ENCODE measurements at regions not wholly inside any gene's neighbourhood (a gene's known extent, or its start where the extent isn't known, plus 50 kb on each side); places are given as distances from the start of the nearest gene placed in this dataset.

DNA sequence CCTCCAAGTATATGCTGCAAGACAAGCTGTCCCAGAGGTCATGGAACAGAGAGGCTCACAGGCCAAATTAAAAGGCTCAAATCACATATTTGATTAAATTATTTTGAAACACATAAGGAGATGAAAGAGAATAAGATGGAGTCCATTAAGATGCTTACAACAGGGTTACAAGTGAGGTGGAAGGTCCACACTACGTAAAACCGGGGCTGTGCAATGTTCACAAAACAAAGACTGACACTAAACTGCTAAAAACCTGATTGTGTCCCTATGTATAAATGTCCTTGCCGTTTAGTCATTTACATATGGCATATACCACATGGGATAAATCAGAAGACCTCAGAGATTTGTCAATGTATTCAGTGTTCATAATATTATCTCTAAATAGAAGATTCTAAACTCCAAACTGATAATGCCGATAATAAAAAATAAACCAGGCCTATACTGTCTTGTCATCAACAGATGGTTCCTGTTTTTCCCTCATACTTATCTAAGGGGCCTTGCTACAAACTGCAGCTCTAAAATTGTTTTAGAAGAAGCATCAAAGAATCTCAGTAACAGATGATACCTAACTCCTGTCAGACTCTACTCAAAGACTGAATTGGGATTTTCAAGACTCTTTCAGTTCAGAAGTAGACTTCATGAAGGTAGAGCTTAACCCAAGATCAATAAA is 51.8 kb upstream of the RIPOR2 start:
- no peak overlapping the region for H3K27ac ChIP-seq
- no peaks in the 10 kb centered on the region for H4K20me1 ChIP-seq
- H3K4me2 ChIP-seq, result no peak overlapping the region
- no peak for TF ChIP-seq Cebpa-rat (IDR thresholded peaks at IDR 0.05)
- H3K9ac ChIP-seq, result no peak overlapping the region
- no peaks in the 10 kb centered on the region for H3K27me3 ChIP-seq
- H3K9me3 ChIP-seq, result peaks cover 7% of the 10 kb centered on the region
- H3K4me3 ChIP-seq, result no peak overlapping the region
- no peaks in the 10 kb centered on the region; the same call in 1 of the 2 replicates for H3K36me3 ChIP-seq
- peaks cover 10% of the 10 kb centered on the region for H3K4me1 ChIP-seq

DNA sequence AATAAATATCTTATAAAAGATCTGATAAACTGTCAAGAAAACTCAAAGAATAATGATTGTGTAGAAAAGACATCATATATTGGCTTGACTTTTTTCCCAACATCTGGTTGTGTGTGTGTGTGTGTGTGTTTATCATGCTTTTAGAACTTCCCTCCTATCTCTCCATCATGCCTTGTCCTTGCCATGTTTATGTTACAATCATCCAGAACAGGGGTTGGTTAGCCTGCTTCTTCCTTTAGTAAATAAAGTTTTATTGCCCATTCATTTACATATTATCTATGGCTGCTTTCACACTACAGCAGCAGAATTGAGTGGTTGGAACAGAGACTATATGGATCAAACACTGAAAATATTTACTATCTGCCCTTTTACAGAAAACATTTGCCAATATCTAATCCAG is 52.8 kb upstream of the RIPOR2 start:
- Histone ChIP-seq H3K27me3 (no peaks in the 10 kb centered on the region), H3K4me3 (no peak overlapping the region), H3K36me3 (no peaks in the 10 kb centered on the region; the same call in 1 of the 2 replicates), H3K4me1 (peaks cover 10% of the 10 kb centered on the region), H3K9me3 (peaks cover 17% of the 10 kb centered on the region), H3K4me2 (no peak overlapping the region), H3K9ac (no peak overlapping the region), H4K20me1 (no peaks in the 10 kb centered on the region), H3K27ac (no peak overlapping the region)
- no peak for TF ChIP-seq Cebpa-rat (IDR thresholded peaks at IDR 0.05)

DNA sequence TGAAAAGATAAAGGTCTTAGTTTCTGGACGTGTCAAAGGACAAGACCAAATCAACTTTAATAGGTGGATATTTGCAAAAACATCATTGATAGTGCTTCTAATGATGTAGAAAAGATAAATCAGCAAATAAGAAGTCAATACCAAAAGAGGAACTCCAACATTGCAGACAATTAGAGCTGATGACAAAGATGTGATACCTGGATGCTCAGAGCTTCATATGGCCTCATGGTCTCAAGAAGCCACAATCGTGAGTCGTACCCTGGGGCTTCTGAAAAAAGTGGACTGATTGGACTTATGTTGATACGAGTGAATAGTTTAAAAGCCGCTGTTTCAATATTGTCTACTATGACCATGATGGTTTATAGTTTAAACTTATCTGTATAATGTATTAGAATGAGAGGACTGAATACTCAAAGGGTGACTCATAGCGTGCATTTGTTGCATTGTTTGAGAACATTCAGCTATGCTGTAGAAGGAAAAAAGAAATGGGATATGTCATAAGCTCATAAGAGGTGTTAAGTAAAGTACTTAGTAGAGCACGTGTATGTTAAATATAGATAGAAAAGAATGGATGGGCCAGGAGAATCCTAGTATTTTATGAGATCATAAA is 54.6 kb upstream of the RIPOR2 start:
- Histone ChIP-seq H3K9me3 (peaks cover 17% of the 10 kb centered on the region), H4K20me1 (no peaks in the 10 kb centered on the region), H3K27ac (no peak overlapping the region), H3K4me3 (no peak overlapping the region), H3K27me3 (no peaks in the 10 kb centered on the region), H3K9ac (no peak overlapping the region), H3K4me1 (peaks cover 10% of the 10 kb centered on the region), H3K36me3 (no peaks in the 10 kb centered on the region; the same call in 1 of the 2 replicates), H3K4me2 (no peak overlapping the region)
- no peak for TF ChIP-seq Cebpa-rat (IDR thresholded peaks at IDR 0.05)

DNA sequence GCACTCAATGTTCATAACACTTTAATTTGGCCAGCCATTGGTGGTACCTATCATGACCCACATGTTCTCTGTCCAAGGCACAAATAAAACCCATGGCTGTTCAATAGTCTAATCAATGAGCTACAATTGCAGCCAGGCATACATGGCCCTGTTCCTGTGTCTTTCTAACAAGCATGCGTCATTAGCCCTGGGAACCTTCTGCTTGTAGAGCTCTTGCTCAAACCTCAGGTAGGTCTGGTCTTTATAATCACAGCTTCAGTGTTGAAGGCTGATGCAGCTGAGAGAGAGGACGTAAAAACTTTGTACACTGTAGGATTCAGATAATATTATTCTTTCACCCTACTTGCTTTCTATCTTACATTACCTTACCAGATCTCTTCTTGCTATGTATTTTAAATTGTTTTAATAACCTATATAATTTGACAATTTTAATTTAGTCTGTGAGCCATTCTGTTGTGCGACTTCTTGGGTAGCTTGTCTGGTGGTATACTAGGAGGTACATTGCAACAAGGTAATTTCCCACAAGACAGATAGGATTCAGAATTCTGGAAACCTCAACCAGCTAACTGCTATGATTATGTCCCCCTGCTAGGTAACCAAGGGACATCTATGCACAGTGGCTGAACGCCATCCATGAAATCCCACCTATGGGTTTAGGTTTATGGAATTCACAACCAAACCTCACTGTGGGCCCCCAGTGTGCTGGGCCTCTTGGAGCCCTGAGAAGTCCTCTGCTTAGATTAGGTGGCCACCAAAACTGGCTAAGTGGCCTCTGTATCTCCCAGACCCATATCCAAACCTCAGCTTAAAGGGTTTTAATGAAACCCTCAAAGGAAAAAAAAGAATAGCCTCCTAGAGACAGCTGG is 55.4 kb upstream of the RIPOR2 start:
- Histone ChIP-seq H3K4me2 (peak overlapping the region; percentile 18), H3K9me3 (peaks cover 17% of the 10 kb centered on the region), H3K27me3 (no peaks in the 10 kb centered on the region), H3K4me3 (no peak overlapping the region), H3K9ac (no peak overlapping the region), H3K36me3 (no peaks in the 10 kb centered on the region; the same call in 1 of the 2 replicates), H3K27ac (no peak overlapping the region), H4K20me1 (no peaks in the 10 kb centered on the region), H3K4me1 (peaks cover 12% of the 10 kb centered on the region)
- TF ChIP-seq Cebpa-rat (IDR thresholded peaks at IDR 0.05), result no peak

DNA sequence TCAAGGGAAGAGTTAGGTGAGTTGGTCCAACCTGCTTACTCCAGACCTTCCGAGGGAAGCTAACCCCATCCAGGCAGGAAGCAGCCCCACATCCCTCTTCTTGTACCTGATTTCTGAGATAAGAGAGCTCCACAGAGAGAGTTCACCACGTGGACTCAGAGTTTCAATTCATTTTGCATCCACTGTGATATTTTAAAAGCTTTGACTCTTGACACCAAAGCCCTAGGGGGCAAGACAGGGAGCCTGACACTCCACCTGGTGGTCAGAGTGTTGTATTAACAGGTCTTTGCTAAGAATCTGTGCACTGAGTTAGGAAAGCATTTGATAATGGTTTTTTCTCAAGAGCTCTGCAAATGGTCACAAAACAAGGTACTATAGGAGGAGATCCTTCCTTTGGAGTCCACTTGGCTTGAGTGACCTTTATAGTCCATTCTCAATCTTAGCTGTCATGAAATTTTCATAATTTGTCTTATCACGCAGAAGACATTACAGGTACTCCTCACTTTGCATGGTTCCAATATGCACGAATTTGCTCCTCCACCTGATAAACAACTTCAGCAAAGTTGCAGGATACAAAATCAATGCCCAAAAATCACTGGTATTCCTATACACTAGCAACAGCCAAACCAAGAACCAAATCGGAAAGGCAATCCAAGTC is 56.2 kb upstream of the RIPOR2 start:
- no peak for TF ChIP-seq Cebpa-rat (IDR thresholded peaks at IDR 0.05)
- Histone ChIP-seq H4K20me1 (no peaks in the 10 kb centered on the region), H3K4me3 (no peak overlapping the region), H3K27ac (no peak overlapping the region), H3K36me3 (no peaks in the 10 kb centered on the region; the same call in 1 of the 2 replicates), H3K9me3 (peaks cover 16% of the 10 kb centered on the region), H3K4me2 (peak overlapping the region; percentile 18), H3K9ac (no peak overlapping the region), H3K27me3 (no peaks in the 10 kb centered on the region), H3K4me1 (peaks cover 20% of the 10 kb centered on the region)

DNA sequence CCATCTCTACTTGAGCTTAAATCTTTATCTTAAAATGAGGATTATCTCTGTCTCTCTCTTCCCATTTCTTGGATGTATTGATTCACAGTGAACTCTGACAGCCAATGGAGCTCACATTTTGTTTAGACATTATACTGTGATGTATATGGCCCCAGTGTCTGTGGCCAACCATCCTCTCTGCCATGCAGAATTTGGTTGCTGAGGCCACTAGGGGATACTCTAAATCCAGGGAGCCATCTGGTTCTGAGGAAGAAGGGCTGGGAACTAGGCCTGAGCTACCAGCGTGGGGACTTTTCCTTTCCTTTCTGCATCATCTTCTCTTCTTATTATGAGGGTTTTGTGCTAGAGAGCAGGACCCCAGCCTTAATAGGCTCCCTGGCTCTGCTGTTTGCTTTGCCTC is 59.1 kb upstream of the RIPOR2 start:
- TF ChIP-seq Cebpa-rat (IDR thresholded peaks at IDR 0.05), result no peak
- Histone ChIP-seq H3K27me3 (no peaks in the 10 kb centered on the region), H3K4me3 (no peak overlapping the region), H4K20me1 (no peaks in the 10 kb centered on the region), H3K4me1 (peaks cover 39% of the 10 kb centered on the region), H3K9me3 (peaks cover 10% of the 10 kb centered on the region; the same call in 1 of the 2 replicates), H3K36me3 (no peaks in the 10 kb centered on the region), H3K9ac (no peak overlapping the region), H3K4me2 (no peak overlapping the region), H3K27ac (no peak overlapping the region)

DNA sequence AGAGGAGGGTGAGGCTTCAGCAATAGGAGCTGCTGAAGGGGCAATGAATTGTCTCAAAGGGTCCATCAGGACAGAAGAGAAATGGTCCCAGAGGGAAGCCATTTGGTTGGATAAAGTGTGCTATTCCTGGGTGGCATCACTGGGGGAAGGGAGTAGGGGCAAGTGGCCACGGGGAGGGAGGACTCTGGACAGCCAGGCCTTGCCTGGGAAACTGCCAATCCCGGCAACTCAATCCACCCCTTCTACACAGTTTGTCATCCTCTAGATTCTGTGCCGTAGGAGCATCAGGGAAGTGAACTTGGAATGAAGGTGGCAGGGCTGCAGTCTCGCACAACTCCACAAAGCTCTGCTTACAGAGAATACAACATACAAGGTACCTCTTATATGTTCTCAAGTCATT is 59.5 kb upstream of the RIPOR2 start:
- H3K36me3 ChIP-seq, result no peaks in the 10 kb centered on the region
- H3K27ac ChIP-seq, result no peak overlapping the region
- peaks cover 39% of the 10 kb centered on the region for H3K4me1 ChIP-seq
- no peaks in the 10 kb centered on the region for H3K27me3 ChIP-seq
- no peak overlapping the region for H3K9ac ChIP-seq
- no peak overlapping the region for H3K4me3 ChIP-seq
- no peak overlapping the region for H3K4me2 ChIP-seq
- peaks cover 10% of the 10 kb centered on the region; the same call in 1 of the 2 replicates for H3K9me3 ChIP-seq
- H4K20me1 ChIP-seq, result no peaks in the 10 kb centered on the region
- TF ChIP-seq Cebpa-rat (IDR thresholded peaks at IDR 0.05), result no peak

DNA sequence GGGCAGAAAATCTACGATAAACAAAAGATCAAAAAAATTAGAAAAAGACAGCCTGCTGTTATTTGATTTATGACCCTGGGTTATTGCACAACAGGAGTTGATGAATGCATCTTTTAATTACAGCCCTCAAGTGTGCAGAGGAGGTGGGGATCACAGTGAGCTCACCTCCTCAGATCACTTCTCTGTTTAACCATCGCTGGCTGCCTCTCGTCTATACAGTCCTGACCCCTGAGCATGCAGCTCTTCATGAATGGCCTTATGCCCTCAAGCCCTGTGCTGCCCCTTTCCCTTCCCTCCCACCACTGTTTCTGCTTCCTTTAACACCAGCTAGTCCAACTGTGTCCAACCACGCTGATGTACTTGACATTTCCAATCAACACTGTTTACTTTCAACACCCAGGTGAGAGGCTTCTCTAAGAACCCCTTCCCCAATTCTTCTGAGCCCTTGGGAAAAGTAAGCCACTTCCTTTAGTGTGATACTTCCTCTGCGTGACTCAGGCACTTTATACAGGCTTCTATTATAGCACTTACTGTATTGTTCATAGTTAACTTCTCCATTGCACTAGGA is 60.6 kb upstream of the RIPOR2 start:
- H3K4me2 ChIP-seq, result peak overlapping the region; percentile 73
- H4K20me1 ChIP-seq, result no peaks in the 10 kb centered on the region
- H3K9me3 ChIP-seq, result peaks cover 10% of the 10 kb centered on the region; the same call in 1 of the 2 replicates
- no peaks in the 10 kb centered on the region for H3K36me3 ChIP-seq
- no peak overlapping the region for H3K9ac ChIP-seq
- no peak for TF ChIP-seq Cebpa-rat (IDR thresholded peaks at IDR 0.05)
- no peak overlapping the region for H3K27ac ChIP-seq
- peaks cover 38% of the 10 kb centered on the region for H3K4me1 ChIP-seq
- no peaks in the 10 kb centered on the region for H3K27me3 ChIP-seq
- H3K4me3 ChIP-seq, result no peak overlapping the region

DNA sequence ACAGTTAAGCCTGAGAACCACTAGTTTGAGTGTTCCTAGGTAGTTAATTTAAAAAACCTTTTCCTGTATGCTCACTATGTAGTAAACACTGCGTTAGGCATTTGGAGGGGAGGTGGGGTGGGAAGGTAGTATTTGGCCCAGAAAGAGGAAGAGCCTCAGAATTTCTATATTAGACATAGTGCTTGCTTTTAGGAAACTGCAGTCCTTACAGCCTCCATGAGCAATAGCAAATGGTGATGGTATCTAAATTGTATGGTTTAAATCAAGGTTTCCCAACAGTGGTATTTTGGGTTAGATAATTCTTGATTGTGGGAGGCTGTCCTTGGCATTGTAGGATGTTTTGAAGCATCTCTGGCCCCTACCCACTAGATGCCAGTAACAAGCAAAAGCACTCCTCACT is 61.5 kb upstream of the RIPOR2 start:
- Histone ChIP-seq H3K9ac (no peak overlapping the region), H4K20me1 (no peaks in the 10 kb centered on the region), H3K4me1 (peaks cover 29% of the 10 kb centered on the region), H3K27me3 (no peaks in the 10 kb centered on the region), H3K27ac (no peak overlapping the region), H3K4me2 (peak overlapping the region; percentile 73), H3K36me3 (no peaks in the 10 kb centered on the region), H3K9me3 (peaks cover 14% of the 10 kb centered on the region), H3K4me3 (no peak overlapping the region)
- no peak for TF ChIP-seq Cebpa-rat (IDR thresholded peaks at IDR 0.05)

Data from BLaER1 (cell line).